Spinal cord (tissue), 9 donors: ENCODE measurements at regions not wholly inside any gene's neighbourhood (a gene's known extent, or its start where the extent isn't known, plus 50 kb on each side); places are given as distances from the start of the nearest gene placed in this dataset.
A peak's percentile ranks its signal among the peaks of the same experiment; 100 is the strongest.
"Not testable (repeated sequence)": the region's sequence is repeated elsewhere in the genome, so short reads cannot be mapped to it uniquely, and the experiment has no call there.

Experiments
- DNase-seq, 6 donors: peaks; one replicate each; pipeline versions ENCODE4 v3.0.0 to v3.0.0-alpha.2; 2013 to 2015; ENCODE audit warnings: low spot score in 6 of 6, low read depth in 4 of 6
- H3K27ac ChIP-seq: one replicate; pipeline ENCODE4 v1.5.1; 2013; ENCODE audit warnings: low read depth, low read length, control low read depth
- H3K27me3 ChIP-seq: one replicate; pipeline ENCODE4 v1.6.1; 2013; ENCODE audit warnings: low read length; ENCODE audit not compliant: control insufficient read depth, insufficient read depth
- H3K36me3 ChIP-seq: one replicate; pipeline ENCODE4 v1.6.1; 2013; ENCODE audit warnings: low read length; ENCODE audit not compliant: control insufficient read depth, insufficient read depth
- H3K4me1 ChIP-seq: one replicate; pipeline ENCODE4 v1.6.1; 2013; ENCODE audit warnings: low read length; ENCODE audit not compliant: control insufficient read depth, insufficient read depth
- H3K4me3 ChIP-seq: one replicate; pipeline ENCODE4 v1.5.1; 2013; ENCODE audit warnings: low read depth, low read length, control low read depth
- H3K9me3 ChIP-seq: one replicate; pipeline ENCODE4 v1.6.1; 2013; ENCODE audit warnings: low read length; ENCODE audit not compliant: control insufficient read depth, insufficient read depth
- WGBS: methylation state at CpG from one replicate; pipeline ENCODE4 v1.1.5; 2013; ENCODE audit warnings: missing lambda C conversion rate; ENCODE audit not compliant: insufficient coverage; 5-methylcytosine and 5-hydroxymethylcytosine counted together
- donor health status: healthy.

GRCh38 chr2:115999039-115999438 lies 1556.6 kb downstream of the DPP10 start:
- Histone ChIP-seq H3K27ac (no peak overlapping the region), H3K4me1 (no peaks in the 10 kb centered on the region), H3K4me3 (no peak overlapping the region), H3K9me3 (peaks cover 1% of the 10 kb centered on the region), H3K36me3 (no peaks in the 10 kb centered on the region), H3K27me3 (no peaks in the 10 kb centered on the region)
- no CpG with 5 or more reads among the region's 4 CpGs for WGBS
- no peak for DNase-seq

GRCh38 chr2:116023026-116023425 lies 1580.6 kb downstream of the DPP10 start:
- DNase-seq: no peak
- 100% methylated on average over 1 of the region's 2 CpGs for WGBS

GRCh38 chr2:116038758-116039157 lies 1596.3 kb downstream of the DPP10 start:
- H3K4me1 ChIP-seq, DNase-seq, H3K27ac ChIP-seq, H3K9me3 ChIP-seq, H3K27me3 ChIP-seq, H3K4me3 ChIP-seq, H3K36me3 ChIP-seq: not testable (repeated sequence)
- no CpG with 5 or more reads among the region's 1 CpG for WGBS

More at GRCh38 chr2:116023026-116023425, 1580.6 kb downstream of the DPP10 start:
- no peaks in the 10 kb centered on the region for H3K4me1 ChIP-seq
- H3K4me3 ChIP-seq: no peak overlapping the region
- H3K9me3 ChIP-seq: no peaks in the 10 kb centered on the region
- H3K27ac ChIP-seq: no peak overlapping the region
- H3K27me3 ChIP-seq: no peaks in the 10 kb centered on the region
- no peaks in the 10 kb centered on the region for H3K36me3 ChIP-seq

GRCh38 chr2:116042530-116042929 lies 1600.1 kb downstream of the DPP10 start:
- peak in 1 of 6 donors; percentile 2 for DNase-seq
- H3K4me3 ChIP-seq: no peak overlapping the region
- no peaks in the 10 kb centered on the region for H3K36me3 ChIP-seq
- H3K9me3 ChIP-seq: no peaks in the 10 kb centered on the region
- no peaks in the 10 kb centered on the region for H3K27me3 ChIP-seq
- H3K4me1 ChIP-seq: no peaks in the 10 kb centered on the region
- no peak overlapping the region for H3K27ac ChIP-seq
- no CpG with 5 or more reads among the region's 1 CpG for WGBS

DNA sequence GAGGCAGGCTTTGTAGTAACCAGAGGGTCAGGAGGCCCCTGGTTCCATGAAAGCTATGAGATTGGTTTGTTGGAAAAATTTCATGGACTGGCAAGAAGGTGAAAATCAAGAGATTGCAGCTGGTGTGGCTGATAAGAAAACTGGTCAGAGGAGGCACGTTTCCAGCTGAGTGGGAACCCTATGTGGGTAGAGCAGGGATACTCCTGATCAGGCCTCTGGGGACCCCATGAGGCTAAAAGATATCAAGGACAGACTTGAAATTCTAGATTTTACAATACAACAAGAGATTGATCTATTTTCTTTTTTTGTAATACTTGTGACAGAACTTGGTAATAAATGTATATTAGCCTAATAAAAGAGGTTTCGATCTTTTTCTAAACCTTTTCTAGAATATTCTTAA lies 1615.1 kb downstream of the DPP10 start:
- WGBS: no CpG with 5 or more reads among the region's 2 CpGs
- Histone ChIP-seq H3K27ac (no peak overlapping the region), H3K4me3 (no peak overlapping the region), H3K36me3 (no peaks in the 10 kb centered on the region), H3K4me1 (no peaks in the 10 kb centered on the region), H3K9me3 (no peaks in the 10 kb centered on the region), H3K27me3 (no peaks in the 10 kb centered on the region)
- no peak for DNase-seq

- Histone ChIP-seq H3K4me1 (no peaks in the 10 kb centered on the region), H3K27me3 (no peaks in the 10 kb centered on the region), H3K9me3 (no peaks in the 10 kb centered on the region), H3K27ac (no peak overlapping the region), H3K36me3 (no peaks in the 10 kb centered on the region), H3K4me3 (no peak overlapping the region)
- 87% methylated on average over 4 of the region's 5 CpGs for WGBS
- DNase-seq: no peak
Measured at GRCh38 chr2:116061023-116061422, 1618.6 kb downstream of the DPP10 start.

- no peak overlapping the region for H3K27ac ChIP-seq
- WGBS: no CpG with 5 or more reads among the region's 2 CpGs
- DNase-seq: peak in 1 of 6 donors; percentile 77
- H3K4me1 ChIP-seq: no peaks in the 10 kb centered on the region
- H3K36me3 ChIP-seq: no peaks in the 10 kb centered on the region
- H3K27me3 ChIP-seq: no peaks in the 10 kb centered on the region
- H3K9me3 ChIP-seq: no peaks in the 10 kb centered on the region
- H3K4me3 ChIP-seq: no peak overlapping the region
Measured at GRCh38 chr2:116073731-116074130, 1631.3 kb downstream of the DPP10 start.

GRCh38 chr2:116074161-116074560 lies 1631.7 kb downstream of the DPP10 start:
- no peaks in the 10 kb centered on the region for H3K9me3 ChIP-seq
- no peaks in the 10 kb centered on the region for H3K4me1 ChIP-seq
- H3K27me3 ChIP-seq: no peaks in the 10 kb centered on the region
- 100% methylated on average over 3 of the region's 4 CpGs for WGBS
- no peak overlapping the region for H3K4me3 ChIP-seq
- DNase-seq: peak in 1 of 6 donors; percentile 54
- no peaks in the 10 kb centered on the region for H3K36me3 ChIP-seq
- H3K27ac ChIP-seq: no peak overlapping the region

- no peak for DNase-seq
- 71% methylated on average over 1 of the region's 3 CpGs for WGBS
- no peaks in the 10 kb centered on the region for H3K9me3 ChIP-seq
- no peaks in the 10 kb centered on the region for H3K4me1 ChIP-seq
- H3K4me3 ChIP-seq: no peak overlapping the region
- no peaks in the 10 kb centered on the region for H3K36me3 ChIP-seq
- no peak overlapping the region for H3K27ac ChIP-seq
- no peaks in the 10 kb centered on the region for H3K27me3 ChIP-seq
Measured at GRCh38 chr2:116088236-116088635, 1645.8 kb downstream of the DPP10 start.

- H3K27ac ChIP-seq: no peak overlapping the region
- H3K36me3 ChIP-seq: no peaks in the 10 kb centered on the region
- H3K4me3 ChIP-seq: no peak overlapping the region
- H3K27me3 ChIP-seq: no peaks in the 10 kb centered on the region
- no peaks in the 10 kb centered on the region for H3K9me3 ChIP-seq
- 60% methylated on average over 1 of the region's 1 CpG for WGBS
- no peaks in the 10 kb centered on the region for H3K4me1 ChIP-seq
- DNase-seq: no peak
Measured at GRCh38 chr2:116094196-116094595, 1651.8 kb downstream of the DPP10 start.
